ENCODE measurements at regions not wholly inside any gene's neighbourhood (a gene's known extent, or its start where the extent isn't known, plus 50 kb on each side); places are given as distances from the start of the nearest gene placed in this dataset.
"Not testable (repeated sequence)": the region's sequence is repeated elsewhere in the genome, so short reads cannot be mapped to it uniquely, and the experiment has no call there.

GRCh38 chr14:83969998-83970397 lies 1559.9 kb upstream of the FLRT2 start:
- Histone ChIP-seq H3K9ac (ENCODE audit: low read length in 2 of 2) (no peak overlapping the region), H3K27ac (ENCODE audit: low read length) (no peak overlapping the region), H3K36me3 (ENCODE audit: control insufficient read depth in 2 of 2, insufficient read depth in 2 of 2, low read length in 2 of 2) (no peaks in the 10 kb centered on the region), H3K4me3 (ENCODE audit: low read length in 2 of 2) (no peak overlapping the region), H3K27me3 (ENCODE audit: control insufficient read depth in 1 of 2, insufficient read depth in 2 of 2, low read length in 2 of 2) (no peaks in the 10 kb centered on the region), H3K9me3 (ENCODE audit: control insufficient read depth in 2 of 2, low read length in 2 of 2) (no peaks in the 10 kb centered on the region), H3K4me1 (ENCODE audit: control insufficient read depth, insufficient read depth, low read length) (no peaks in the 10 kb centered on the region)

- Histone ChIP-seq H3K36me3 (ENCODE audit: control insufficient read depth in 2 of 2, insufficient read depth in 2 of 2, low read length in 2 of 2) (no peaks in the 10 kb centered on the region), H3K27me3 (ENCODE audit: control insufficient read depth in 1 of 2, insufficient read depth in 2 of 2, low read length in 2 of 2) (no peaks in the 10 kb centered on the region), H3K9ac (ENCODE audit: low read length in 2 of 2) (no peak overlapping the region), H3K27ac (ENCODE audit: low read length) (no peak overlapping the region), H3K4me3 (ENCODE audit: low read length in 2 of 2) (no peak overlapping the region), H3K9me3 (ENCODE audit: control insufficient read depth in 2 of 2, low read length in 2 of 2) (no peaks in the 10 kb centered on the region), H3K4me1 (ENCODE audit: control insufficient read depth, insufficient read depth, low read length) (peaks cover 4% of the 10 kb centered on the region)
Measured at GRCh38 chr14:83972631-83973030, 1557.3 kb upstream of the FLRT2 start.

- H3K9ac ChIP-seq (ENCODE audit: low read length in 2 of 2) = no peak overlapping the region
- H3K27ac ChIP-seq (ENCODE audit: low read length) = no peak overlapping the region
- no peaks in the 10 kb centered on the region for H3K9me3 ChIP-seq (ENCODE audit: control insufficient read depth in 2 of 2, low read length in 2 of 2)
- H3K4me1 ChIP-seq (ENCODE audit: control insufficient read depth, insufficient read depth, low read length) = peaks cover 4% of the 10 kb centered on the region
- no peak overlapping the region for H3K4me3 ChIP-seq (ENCODE audit: low read length in 2 of 2)
- no peaks in the 10 kb centered on the region for H3K27me3 ChIP-seq (ENCODE audit: control insufficient read depth in 1 of 2, insufficient read depth in 2 of 2, low read length in 2 of 2)
- H3K36me3 ChIP-seq (ENCODE audit: control insufficient read depth in 2 of 2, insufficient read depth in 2 of 2, low read length in 2 of 2) = no peaks in the 10 kb centered on the region
Measured at GRCh38 chr14:83974647-83975163, 1555.2 kb upstream of the FLRT2 start.

- Histone ChIP-seq H3K4me1 (ENCODE audit: control insufficient read depth, insufficient read depth, low read length) (peaks cover 4% of the 10 kb centered on the region), H3K9me3 (ENCODE audit: control insufficient read depth in 2 of 2, low read length in 2 of 2) (no peaks in the 10 kb centered on the region), H3K27ac (ENCODE audit: low read length) (no peak overlapping the region), H3K9ac (ENCODE audit: low read length in 2 of 2) (no peak overlapping the region), H3K4me3 (ENCODE audit: low read length in 2 of 2) (no peak overlapping the region), H3K27me3 (ENCODE audit: control insufficient read depth in 1 of 2, insufficient read depth in 2 of 2, low read length in 2 of 2) (no peaks in the 10 kb centered on the region), H3K36me3 (ENCODE audit: control insufficient read depth in 2 of 2, insufficient read depth in 2 of 2, low read length in 2 of 2) (no peaks in the 10 kb centered on the region)
Measured at GRCh38 chr14:83975435-83975834, 1554.5 kb upstream of the FLRT2 start.

- Histone ChIP-seq H3K36me3 (ENCODE audit: control insufficient read depth in 2 of 2, insufficient read depth in 2 of 2, low read length in 2 of 2) (no peaks in the 10 kb centered on the region), H3K9ac (ENCODE audit: low read length in 2 of 2) (no peak overlapping the region), H3K4me3 (ENCODE audit: low read length in 2 of 2) (no peak overlapping the region), H3K27ac (ENCODE audit: low read length) (no peak overlapping the region), H3K4me1 (ENCODE audit: control insufficient read depth, insufficient read depth, low read length) (peaks cover 4% of the 10 kb centered on the region), H3K27me3 (ENCODE audit: control insufficient read depth in 1 of 2, insufficient read depth in 2 of 2, low read length in 2 of 2) (no peaks in the 10 kb centered on the region), H3K9me3 (ENCODE audit: control insufficient read depth in 2 of 2, low read length in 2 of 2) (no peaks in the 10 kb centered on the region)
Measured at GRCh38 chr14:83975841-83976770, 1553.8 kb upstream of the FLRT2 start.

GRCh38 chr14:83977583-83977982 lies 1552.4 kb upstream of the FLRT2 start:
- Histone ChIP-seq H3K9ac (ENCODE audit: low read length in 2 of 2) (no peak overlapping the region), H3K27me3 (ENCODE audit: control insufficient read depth in 1 of 2, insufficient read depth in 2 of 2, low read length in 2 of 2) (no peaks in the 10 kb centered on the region), H3K4me1 (ENCODE audit: control insufficient read depth, insufficient read depth, low read length) (peaks cover 4% of the 10 kb centered on the region), H3K36me3 (ENCODE audit: control insufficient read depth in 2 of 2, insufficient read depth in 2 of 2, low read length in 2 of 2) (no peaks in the 10 kb centered on the region), H3K9me3 (ENCODE audit: control insufficient read depth in 2 of 2, low read length in 2 of 2) (no peaks in the 10 kb centered on the region), H3K4me3 (ENCODE audit: low read length in 2 of 2) (no peak overlapping the region), H3K27ac (ENCODE audit: low read length) (no peak overlapping the region)

GRCh38 chr14:83981676-83982258 lies 1548.2 kb upstream of the FLRT2 start:
- H3K9me3 ChIP-seq (ENCODE audit: control insufficient read depth in 2 of 2, low read length in 2 of 2); H3K9ac ChIP-seq (ENCODE audit: low read length in 2 of 2): not testable (repeated sequence)

GRCh38 chr14:83988275-83988674 lies 1541.7 kb upstream of the FLRT2 start:
- no peaks in the 10 kb centered on the region for H3K27me3 ChIP-seq (ENCODE audit: control insufficient read depth in 1 of 2, insufficient read depth in 2 of 2, low read length in 2 of 2)
- no peak overlapping the region for H3K4me3 ChIP-seq (ENCODE audit: low read length in 2 of 2)
- H3K27ac ChIP-seq (ENCODE audit: low read length) = no peak overlapping the region
- no peak overlapping the region for H3K9ac ChIP-seq (ENCODE audit: low read length in 2 of 2)
- no peaks in the 10 kb centered on the region for H3K9me3 ChIP-seq (ENCODE audit: control insufficient read depth in 2 of 2, low read length in 2 of 2)
- H3K36me3 ChIP-seq (ENCODE audit: control insufficient read depth in 2 of 2, insufficient read depth in 2 of 2, low read length in 2 of 2) = no peaks in the 10 kb centered on the region
- no peaks in the 10 kb centered on the region for H3K4me1 ChIP-seq (ENCODE audit: control insufficient read depth, insufficient read depth, low read length)

More at GRCh38 chr14:83981676-83982258, 1548.2 kb upstream of the FLRT2 start:
- not testable (repeated sequence) for H3K27ac ChIP-seq (ENCODE audit: low read length); H3K4me1 ChIP-seq (ENCODE audit: control insufficient read depth, insufficient read depth, low read length); H3K36me3 ChIP-seq (ENCODE audit: control insufficient read depth in 2 of 2, insufficient read depth in 2 of 2, low read length in 2 of 2); H3K27me3 ChIP-seq (ENCODE audit: control insufficient read depth in 1 of 2, insufficient read depth in 2 of 2, low read length in 2 of 2); H3K4me3 ChIP-seq (ENCODE audit: low read length in 2 of 2)

- Histone ChIP-seq H3K27ac (ENCODE audit: low read length) (no peak overlapping the region), H3K27me3 (ENCODE audit: control insufficient read depth in 1 of 2, insufficient read depth in 2 of 2, low read length in 2 of 2) (no peaks in the 10 kb centered on the region), H3K4me3 (ENCODE audit: low read length in 2 of 2) (no peak overlapping the region), H3K36me3 (ENCODE audit: control insufficient read depth in 2 of 2, insufficient read depth in 2 of 2, low read length in 2 of 2) (no peaks in the 10 kb centered on the region), H3K9ac (ENCODE audit: low read length in 2 of 2) (no peak overlapping the region), H3K4me1 (ENCODE audit: control insufficient read depth, insufficient read depth, low read length) (no peaks in the 10 kb centered on the region), H3K9me3 (ENCODE audit: control insufficient read depth in 2 of 2, low read length in 2 of 2) (no peaks in the 10 kb centered on the region)
Measured at GRCh38 chr14:83991666-83992065, 1538.3 kb upstream of the FLRT2 start.

- H3K9ac ChIP-seq (ENCODE audit: low read length in 2 of 2) = no peak overlapping the region
- no peaks in the 10 kb centered on the region for H3K9me3 ChIP-seq (ENCODE audit: control insufficient read depth in 2 of 2, low read length in 2 of 2)
- H3K27me3 ChIP-seq (ENCODE audit: control insufficient read depth in 1 of 2, insufficient read depth in 2 of 2, low read length in 2 of 2) = no peaks in the 10 kb centered on the region
- H3K4me1 ChIP-seq (ENCODE audit: control insufficient read depth, insufficient read depth, low read length) = no peaks in the 10 kb centered on the region
- H3K27ac ChIP-seq (ENCODE audit: low read length) = no peak overlapping the region
- H3K36me3 ChIP-seq (ENCODE audit: control insufficient read depth in 2 of 2, insufficient read depth in 2 of 2, low read length in 2 of 2) = no peaks in the 10 kb centered on the region
- no peak overlapping the region for H3K4me3 ChIP-seq (ENCODE audit: low read length in 2 of 2)
Measured at GRCh38 chr14:83992857-83993256, 1537.1 kb upstream of the FLRT2 start.

GRCh38 chr14:83993545-83993944 lies 1536.4 kb upstream of the FLRT2 start:
- Histone ChIP-seq H3K36me3 (ENCODE audit: control insufficient read depth in 2 of 2, insufficient read depth in 2 of 2, low read length in 2 of 2) (no peaks in the 10 kb centered on the region), H3K27ac (ENCODE audit: low read length) (no peak overlapping the region), H3K9me3 (ENCODE audit: control insufficient read depth in 2 of 2, low read length in 2 of 2) (no peaks in the 10 kb centered on the region), H3K4me1 (ENCODE audit: control insufficient read depth, insufficient read depth, low read length) (no peaks in the 10 kb centered on the region), H3K9ac (ENCODE audit: low read length in 2 of 2) (no peak overlapping the region), H3K27me3 (ENCODE audit: control insufficient read depth in 1 of 2, insufficient read depth in 2 of 2, low read length in 2 of 2) (no peaks in the 10 kb centered on the region), H3K4me3 (ENCODE audit: low read length in 2 of 2) (no peak overlapping the region)
